ENCODE measurements at regions not wholly inside any gene's neighbourhood (a gene's known extent, or its start where the extent isn't known, plus 50 kb on each side); places are given as distances from the start of the nearest gene placed in this dataset.
A peak's percentile ranks its signal among the peaks of the same experiment; 100 is the strongest.
"Not testable (repeated sequence)": the region's sequence is repeated elsewhere in the genome, so short reads cannot be mapped to it uniquely, and the experiment has no call there.

GRCh38 chr1:229913489-229913888 is 153.5 kb upstream of the GALNT2 start:
- H3K9me3 ChIP-seq (ENCODE audit: control insufficient read depth, insufficient read depth, low read depth, low read length), result no peaks in the 10 kb centered on the region
- TF ChIP-seq PRDM6 (tag by site-specific recombination; IDR thresholded peaks at IDR 0.05) (no peak), ZNF169 (tag by site-specific recombination; IDR thresholded peaks at IDR 0.05) (no peak), ZNF239 (tag by site-specific recombination; IDR thresholded peaks at IDR 0.05) (no peak), ZNF560 (tag by site-specific recombination; IDR thresholded peaks at IDR 0.05; ENCODE audit: borderline replicate concordance) (no peak), PRDM1 (tag by site-specific recombination; IDR thresholded peaks at IDR 0.05) (no peak), ZNF639 (tag by site-specific recombination; IDR thresholded peaks at IDR 0.05) (no peak), ZNF76 (tag by site-specific recombination; IDR thresholded peaks at IDR 0.05; ENCODE audit: borderline replicate concordance, low read depth) (no peak), TSHZ1 (tag by site-specific recombination; IDR thresholded peaks at IDR 0.05; ENCODE audit: borderline replicate concordance) (no peak), ZNF433 (tag by site-specific recombination; IDR thresholded peaks at IDR 0.05; ENCODE audit: low read depth) (no peak), ZNF544 (tag by site-specific recombination; IDR thresholded peaks at IDR 0.05) (no peak), ZNF366 (tag by site-specific recombination; conservative IDR thresholded peaks at IDR 0.05) (no peak), ZNF548 (tag by site-specific recombination; IDR thresholded peaks at IDR 0.05) (no peak), ZBTB20 (tag by site-specific recombination; IDR thresholded peaks at IDR 0.05) (no peak), ZNF16 (tag by site-specific recombination; IDR thresholded peaks at IDR 0.05; ENCODE audit: low read depth) (no peak)
- no peaks in the 10 kb centered on the region for H3K36me3 ChIP-seq (ENCODE audit: control insufficient read depth in 2 of 2, insufficient read depth in 1 of 2, low read length in 2 of 2)
- H3K4me3 ChIP-seq (ENCODE audit: low read depth, low read length), result no peak overlapping the region
- H3K4me1 ChIP-seq (ENCODE audit: control insufficient read depth, insufficient read depth, low read length), result no peaks in the 10 kb centered on the region
- no peak overlapping the region for H3K27ac ChIP-seq (ENCODE audit: extremely low read depth, low read depth, low read length)
- CTCF ChIA-PET, result interaction anchor here (0.7 kb wide), 1 partner anchor 397 kb away, joined by 3 read pairs; no protein-coding TSS in a partner anchor
- POLR2A ChIA-PET, result no interaction called here

- H3K4me1 ChIP-seq (ENCODE audit: control insufficient read depth, insufficient read depth, low read length); H3K9me3 ChIP-seq (ENCODE audit: control insufficient read depth, insufficient read depth, low read depth, low read length); H3K36me3 ChIP-seq (ENCODE audit: control insufficient read depth in 2 of 2, insufficient read depth in 1 of 2, low read length in 2 of 2); H3K4me3 ChIP-seq (ENCODE audit: low read depth, low read length); H3K27ac ChIP-seq (ENCODE audit: extremely low read depth, low read depth, low read length); POLR2A ChIA-PET: not testable (repeated sequence)
- CTCF ChIA-PET, result interaction anchor here (0.8 to 1.3 kb wide), 3 partner anchors 10 to 179 kb away, joined by 3 to 6 read pairs (median 4); no protein-coding TSS in a partner anchor
- TF ChIP-seq ZNF394 (tag by site-specific recombination; IDR thresholded peaks at IDR 0.05; ENCODE audit: borderline replicate concordance) (peak; percentile 98; the same call in 1 of the 2 replicates), ZNF18 (tag by site-specific recombination; IDR thresholded peaks at IDR 0.05) (peak; percentile 39; the same call in 1 of the 2 replicates), ZFP37 (tag by site-specific recombination; IDR thresholded peaks at IDR 0.05) (peak; percentile 93; the same call in 1 of the 2 replicates), ZNF664 (tag by site-specific recombination; IDR thresholded peaks at IDR 0.05) (peak; percentile 90), ZNF629 (tag by site-specific recombination; IDR thresholded peaks at IDR 0.05) (peak; percentile 72), ZNF202 (tag by site-specific recombination; IDR thresholded peaks at IDR 0.05; ENCODE audit: borderline replicate concordance) (peak; percentile 97), ZNF518A (tag by site-specific recombination; conservative IDR thresholded peaks at IDR 0.05; ENCODE audit: low read depth) (peak; percentile 96), ZNF530 (tag by site-specific recombination; IDR thresholded peaks at IDR 0.05; ENCODE audit: low read depth) (peak; percentile 79; the same call in 1 of the 2 replicates)
Observed at GRCh38 chr1:229919488-229919887, 147.6 kb upstream of the GALNT2 start.

All from HEK293 (cell line).